ENCODE measurements at regions not wholly inside any gene's neighbourhood (a gene's known extent, or its start where the extent isn't known, plus 50 kb on each side); places are given as distances from the start of the nearest gene placed in this dataset.

- no peak overlapping the region for H2AFZ ChIP-seq (replicated peaks)
- no peaks in the 10 kb centered on the region for H4K20me1 ChIP-seq (ENCODE audit: low read depth)
- DNase-seq (ENCODE audit: low spot score), result no peak
- H3K4me2 ChIP-seq, result no peak overlapping the region
- no peak overlapping the region for H3K4me3 ChIP-seq
- peaks cover 16% of the 10 kb centered on the region for H3K4me1 Mint-ChIP-seq
- H3K27me3 Mint-ChIP-seq (ENCODE audit: insufficient read depth, low read depth), result peaks cover 3% of the 10 kb centered on the region
- no peaks in the 10 kb centered on the region for H3K9me3 ChIP-seq (ENCODE audit: low read depth)
- no peaks in the 10 kb centered on the region for H3K79me2 ChIP-seq (ENCODE audit: low read depth)
- H3K4me3 Mint-ChIP-seq, result no peak overlapping the region
- H3F3A ChIP-seq (ENCODE audit: low read depth), result no peaks in the 10 kb centered on the region
- H3K4me1 ChIP-seq, result no peaks in the 10 kb centered on the region
- H3K9ac ChIP-seq, result no peak overlapping the region
- no peaks in the 10 kb centered on the region for H3K27me3 ChIP-seq
- H3K36me3 ChIP-seq, result no peaks in the 10 kb centered on the region
- no peak overlapping the region for H3K27ac ChIP-seq
- H3K36me3 Mint-ChIP-seq, result no peaks in the 10 kb centered on the region
- no peak for TF ChIP-seq EZH2phosphoT487 (IDR thresholded peaks at IDR 0.05)
- no peak for TF ChIP-seq CTCF (IDR thresholded peaks at IDR 0.05)
- no peak for TF ChIP-seq EZH2 (IDR thresholded peaks at IDR 0.05)
- H3K27ac Mint-ChIP-seq, result no peak overlapping the region
- no peaks in the 10 kb centered on the region for H3K9me3 Mint-ChIP-seq
Observed at GRCh38 chr11:111044751-111045406, 200.6 kb upstream of the POU2AF2 start.

- H3K4me1 Mint-ChIP-seq, result no peaks in the 10 kb centered on the region
- no peaks in the 10 kb centered on the region for H3K36me3 Mint-ChIP-seq
- Histone ChIP-seq H3K9me3 (ENCODE audit: low read depth) (no peaks in the 10 kb centered on the region), H3K27ac (no peak overlapping the region), H3K36me3 (no peaks in the 10 kb centered on the region), H3K4me3 (no peak overlapping the region), H3K9ac (no peak overlapping the region), H3K4me2 (no peak overlapping the region), H3K79me2 (ENCODE audit: low read depth) (no peaks in the 10 kb centered on the region), H3F3A (ENCODE audit: low read depth) (no peaks in the 10 kb centered on the region), H3K27me3 (no peaks in the 10 kb centered on the region), H3K4me1 (no peaks in the 10 kb centered on the region), H2AFZ (replicated peaks) (no peak overlapping the region), H4K20me1 (ENCODE audit: low read depth) (no peaks in the 10 kb centered on the region)
- no peaks in the 10 kb centered on the region for H3K9me3 Mint-ChIP-seq
- DNase-seq (ENCODE audit: low spot score), result no peak
- no peak overlapping the region for H3K27ac Mint-ChIP-seq
- no peak for TF ChIP-seq CTCF (IDR thresholded peaks at IDR 0.05)
- TF ChIP-seq EZH2phosphoT487 (IDR thresholded peaks at IDR 0.05), result no peak
- TF ChIP-seq EZH2 (IDR thresholded peaks at IDR 0.05), result no peak
- H3K4me3 Mint-ChIP-seq, result no peak overlapping the region
- H3K27me3 Mint-ChIP-seq (ENCODE audit: insufficient read depth, low read depth), result no peaks in the 10 kb centered on the region
Observed at GRCh38 chr11:111039982-111040381, 205.5 kb upstream of the POU2AF2 start.

- Histone ChIP-seq H2AFZ (replicated peaks) (no peak overlapping the region), H3F3A (ENCODE audit: low read depth) (no peaks in the 10 kb centered on the region), H3K4me2 (no peak overlapping the region), H3K27me3 (no peaks in the 10 kb centered on the region), H3K9ac (no peak overlapping the region), H4K20me1 (ENCODE audit: low read depth) (no peaks in the 10 kb centered on the region), H3K27ac (no peak overlapping the region), H3K36me3 (no peaks in the 10 kb centered on the region), H3K4me3 (no peak overlapping the region), H3K4me1 (no peaks in the 10 kb centered on the region), H3K9me3 (ENCODE audit: low read depth) (no peaks in the 10 kb centered on the region), H3K79me2 (ENCODE audit: low read depth) (no peaks in the 10 kb centered on the region)
- no peak overlapping the region for H3K4me3 Mint-ChIP-seq
- H3K9me3 Mint-ChIP-seq, result no peaks in the 10 kb centered on the region
- no peak for TF ChIP-seq EZH2 (IDR thresholded peaks at IDR 0.05)
- no peak for TF ChIP-seq EZH2phosphoT487 (IDR thresholded peaks at IDR 0.05)
- TF ChIP-seq CTCF (IDR thresholded peaks at IDR 0.05), result no peak
- H3K27ac Mint-ChIP-seq, result no peak overlapping the region
- H3K4me1 Mint-ChIP-seq, result no peaks in the 10 kb centered on the region
- H3K27me3 Mint-ChIP-seq (ENCODE audit: insufficient read depth, low read depth), result no peaks in the 10 kb centered on the region
- DNase-seq (ENCODE audit: low spot score), result no peak
- no peaks in the 10 kb centered on the region for H3K36me3 Mint-ChIP-seq
Observed at GRCh38 chr11:111035746-111036145, 209.8 kb upstream of the POU2AF2 start.
